Keratinocyte (primary cell): ENCODE measurements at regions not wholly inside any gene's neighbourhood (a gene's known extent, or its start where the extent isn't known, plus 50 kb on each side); places are given as distances from the start of the nearest gene placed in this dataset.

ENCODE experiments used
- EZH2 ChIP-seq: IDR thresholded peaks from one replicate; pipeline ENCODE4 v1.6.1; 2012; ENCODE audit warnings: inconsistent platforms, mild to moderate bottlenecking, low read length, moderate library complexity
- TF ChIP-seq, protein P1 (sequence below), 3 experiments: IDR thresholded peaks in 1 of 3; conservative IDR thresholded peaks in 1 of 3; optimal IDR thresholded peaks in 1 of 3; 2 replicates in 2 of 3; 3 replicates in 1 of 3; pipeline versions ENCODE3 to v1.5.1; 2011; ENCODE audit warnings: low read length in 3 of 3, mild to moderate bottlenecking in 3 of 3, moderate library complexity in 2 of 3, control low read depth in 1 of 3, inconsistent platforms in 1 of 3; ENCODE audit not compliant: insufficient read depth in 2 of 3; ENCODE audit errors: extremely low read depth in 1 of 3

DNA sequence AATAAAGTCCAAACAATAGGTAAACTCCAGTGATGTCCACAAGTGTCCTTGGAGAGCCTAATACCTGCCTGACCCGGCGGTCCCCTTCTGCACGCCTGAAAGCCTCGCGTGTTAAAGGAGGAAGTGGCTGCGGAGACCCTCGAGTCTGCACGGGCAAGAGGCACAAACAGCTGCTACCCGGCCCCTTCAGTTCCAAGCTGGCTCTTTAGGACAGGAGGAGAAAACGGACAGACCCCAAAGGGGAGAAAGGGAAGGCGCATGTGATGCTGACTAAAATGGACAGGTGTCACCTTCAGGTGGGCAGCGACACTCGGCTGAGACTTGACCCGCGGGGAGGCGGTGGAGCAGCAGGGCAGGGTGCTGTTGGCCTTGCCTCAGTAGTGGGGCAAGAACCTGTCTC, 102.7 kb upstream of the TENM3 start:
- TF ChIP-seq, protein P1, sequence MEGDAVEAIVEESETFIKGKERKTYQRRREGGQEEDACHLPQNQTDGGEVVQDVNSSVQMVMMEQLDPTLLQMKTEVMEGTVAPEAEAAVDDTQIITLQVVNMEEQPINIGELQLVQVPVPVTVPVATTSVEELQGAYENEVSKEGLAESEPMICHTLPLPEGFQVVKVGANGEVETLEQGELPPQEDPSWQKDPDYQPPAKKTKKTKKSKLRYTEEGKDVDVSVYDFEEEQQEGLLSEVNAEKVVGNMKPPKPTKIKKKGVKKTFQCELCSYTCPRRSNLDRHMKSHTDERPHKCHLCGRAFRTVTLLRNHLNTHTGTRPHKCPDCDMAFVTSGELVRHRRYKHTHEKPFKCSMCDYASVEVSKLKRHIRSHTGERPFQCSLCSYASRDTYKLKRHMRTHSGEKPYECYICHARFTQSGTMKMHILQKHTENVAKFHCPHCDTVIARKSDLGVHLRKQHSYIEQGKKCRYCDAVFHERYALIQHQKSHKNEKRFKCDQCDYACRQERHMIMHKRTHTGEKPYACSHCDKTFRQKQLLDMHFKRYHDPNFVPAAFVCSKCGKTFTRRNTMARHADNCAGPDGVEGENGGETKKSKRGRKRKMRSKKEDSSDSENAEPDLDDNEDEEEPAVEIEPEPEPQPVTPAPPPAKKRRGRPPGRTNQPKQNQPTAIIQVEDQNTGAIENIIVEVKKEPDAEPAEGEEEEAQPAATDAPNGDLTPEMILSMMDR (optimal IDR thresholded peaks at IDR 0.05 in 1 of 3, IDR thresholded peaks at IDR 0.05 in 1 of 3, conservative IDR thresholded peaks at IDR 0.05 in 1 of 3; ENCODE audit: extremely low read depth in 1 of 3, insufficient read depth in 2 of 3, low read length in 3 of 3), result no peak
- no peak for TF ChIP-seq EZH2
